K562 (cell line): ENCODE measurements at regions not wholly inside any gene's neighbourhood (a gene's known extent, or its start where the extent isn't known, plus 50 kb on each side); places are given as distances from the start of the nearest gene placed in this dataset.

ENCODE experiments used
- DNMT1 ChIP-seq: fragments of 450-650 bp; IDR thresholded peaks from 2 replicates; pipeline ENCODE4 v1.6.1; 2016; ENCODE audit warnings: antibody characterized with exemption, mild to moderate bottlenecking
- STAG1 ChIP-seq: sonication (generic); formaldehyde crosslinking; IDR thresholded peaks from 2 replicates; pipeline ENCODE4 v1.5.0; 2020; ENCODE audit warnings: missing genetic modification reagents, borderline replicate concordance
- STAT5B ChIP-seq: fragments of 250-450 bp; sonication (Bioruptor Pico); IDR thresholded peaks from 2 replicates; pipeline ENCODE4 v1.8.0; 2021; ENCODE audit warnings: mild to moderate bottlenecking, inconsistent platforms
- STAT6 ChIP-seq: sonication (generic); formaldehyde crosslinking; IDR thresholded peaks from 2 replicates; pipeline ENCODE4 v1.8.1; 2023; ENCODE audit warnings: mild to moderate bottlenecking, missing genetic modification reagents
- ZC3H4 ChIP-seq: sonication (generic); formaldehyde crosslinking; IDR thresholded peaks from 2 replicates; pipeline ENCODE4 v1.9.0; 2021; ENCODE audit warnings: missing genetic modification reagents, borderline replicate concordance
- ZNF609 ChIP-seq: sonication (generic); formaldehyde crosslinking; IDR thresholded peaks from 2 replicates; pipeline ENCODE4 v1.8.1; 2023; ENCODE audit warnings: missing genetic modification reagents, mild to moderate bottlenecking, borderline replicate concordance

GRCh38 chr5:28714907-28715698 lies 1676.7 kb upstream of the CDH9 start (continued):
- TF ChIP-seq ZNF609 (CRISPR knock-in tag) (no peak), ZC3H4 (CRISPR knock-in tag) (no peak), DNMT1 (no peak), STAT6 (CRISPR knock-in tag) (no peak), STAT5B (no peak), STAG1 (CRISPR knock-in tag) (no peak)
